ENCODE measurements at regions not wholly inside any gene's neighbourhood (a gene's known extent, or its start where the extent isn't known, plus 50 kb on each side); places are given as distances from the start of the nearest gene placed in this dataset.

- Histone ChIP-seq H3K9me3 (peaks cover 0 to 13% (median 0%) of the 10 kb centered on the region in 11 donors), H3K27ac (no peak overlapping the region), H3K27me3 (peaks cover 0 to 19% (median 4%) of the 10 kb centered on the region in 7 donors), H3K4me3 (no peak overlapping the region), H3K4me1 (no peaks in the 10 kb centered on the region), H3K36me3 (no peaks in the 10 kb centered on the region)
- no peak for TF ChIP-seq CTCF (IDR thresholded peaks at IDR 0.05)
- DNase-seq (no peak), ATAC-seq (no peak)
- WGBS, 2 donors = 89 to 93% methylated on average over 2 of the region's 2 CpGs
- intact Hi-C loops (cut with DNase I) = no loop called here
Measured at GRCh38 chr9:97752274-97752673, 55.1 kb upstream of the XPA start.

- H3K36me3 ChIP-seq = no peaks in the 10 kb centered on the region
- peaks cover 0 to 13% (median 0%) of the 10 kb centered on the region in 11 donors for H3K9me3 ChIP-seq
- H3K27me3 ChIP-seq = peaks cover 0 to 14% (median 4%) of the 10 kb centered on the region in 7 donors
- no peak overlapping the region for H3K4me3 ChIP-seq
- intact Hi-C loops (cut with DNase I) = no loop called here
- H3K4me1 ChIP-seq = no peaks in the 10 kb centered on the region
- DNase-seq (no peak), ATAC-seq (no peak)
- TF ChIP-seq CTCF (IDR thresholded peaks at IDR 0.05) = no peak
- H3K27ac ChIP-seq = no peak overlapping the region
Measured at GRCh38 chr9:97753364-97753763, 56.2 kb upstream of the XPA start.

GRCh38 chr9:97753975-97754374 lies 56.8 kb upstream of the XPA start:
- no peak for TF ChIP-seq CTCF (IDR thresholded peaks at IDR 0.05)
- Histone ChIP-seq H3K36me3 (no peaks in the 10 kb centered on the region), H3K9me3 (peaks cover 0 to 13% (median 0%) of the 10 kb centered on the region in 11 donors), H3K27me3 (peaks cover 0 to 17% (median 4%) of the 10 kb centered on the region in 7 donors), H3K4me3 (no peak overlapping the region), H3K4me1 (no peaks in the 10 kb centered on the region), H3K27ac (no peak overlapping the region)
- intact Hi-C loops (cut with DNase I) = no loop called here
- ATAC-seq (no peak), DNase-seq (no peak)
- 76 to 81% methylated on average over 2 of the region's 2 CpGs for WGBS, 2 donors

- DNase-seq (no peak), ATAC-seq (peak in 3 of 8 donors; percentile 66 to 87 (median 75))
- Histone ChIP-seq H3K27ac (peak overlapping the region in 2 of 10 donors; percentile 30 to 39), H3K9me3 (peaks cover 0 to 13% (median 0%) of the 10 kb centered on the region in 11 donors), H3K4me3 (no peak overlapping the region), H3K4me1 (peaks cover 0 to 5% (median 0%) of the 10 kb centered on the region in 9 donors), H3K36me3 (no peaks in the 10 kb centered on the region), H3K27me3 (peaks cover 0 to 22% (median 7%) of the 10 kb centered on the region in 7 donors)
- intact Hi-C loops (cut with DNase I) = no loop called here
- 71 to 85% methylated on average over 4 of the region's 4 CpGs for WGBS, 2 donors
- no peak for TF ChIP-seq CTCF (IDR thresholded peaks at IDR 0.05)
Measured at GRCh38 chr9:97755618-97756267, 58.6 kb upstream of the XPA start.
